ENCODE measurements at regions not wholly inside any gene's neighbourhood (a gene's known extent, or its start where the extent isn't known, plus 50 kb on each side); places are given as distances from the start of the nearest gene placed in this dataset.

GRCh38 chr5:43993634-43994351, 390.8 kb downstream of the NNT start:
- DNase-seq (ENCODE audit: low read depth): no peak
- no peak overlapping the region for H3K4me3 ChIP-seq (ENCODE audit: low read depth, low read length)
- TF ChIP-seq, protein P1, sequence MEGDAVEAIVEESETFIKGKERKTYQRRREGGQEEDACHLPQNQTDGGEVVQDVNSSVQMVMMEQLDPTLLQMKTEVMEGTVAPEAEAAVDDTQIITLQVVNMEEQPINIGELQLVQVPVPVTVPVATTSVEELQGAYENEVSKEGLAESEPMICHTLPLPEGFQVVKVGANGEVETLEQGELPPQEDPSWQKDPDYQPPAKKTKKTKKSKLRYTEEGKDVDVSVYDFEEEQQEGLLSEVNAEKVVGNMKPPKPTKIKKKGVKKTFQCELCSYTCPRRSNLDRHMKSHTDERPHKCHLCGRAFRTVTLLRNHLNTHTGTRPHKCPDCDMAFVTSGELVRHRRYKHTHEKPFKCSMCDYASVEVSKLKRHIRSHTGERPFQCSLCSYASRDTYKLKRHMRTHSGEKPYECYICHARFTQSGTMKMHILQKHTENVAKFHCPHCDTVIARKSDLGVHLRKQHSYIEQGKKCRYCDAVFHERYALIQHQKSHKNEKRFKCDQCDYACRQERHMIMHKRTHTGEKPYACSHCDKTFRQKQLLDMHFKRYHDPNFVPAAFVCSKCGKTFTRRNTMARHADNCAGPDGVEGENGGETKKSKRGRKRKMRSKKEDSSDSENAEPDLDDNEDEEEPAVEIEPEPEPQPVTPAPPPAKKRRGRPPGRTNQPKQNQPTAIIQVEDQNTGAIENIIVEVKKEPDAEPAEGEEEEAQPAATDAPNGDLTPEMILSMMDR (conservative IDR thresholded peaks at IDR 0.05; ENCODE audit: low read depth, low read length): no peak

- TF ChIP-seq, protein P1 (conservative IDR thresholded peaks at IDR 0.05; ENCODE audit: low read depth, low read length): no peak
- H3K4me3 ChIP-seq (ENCODE audit: low read depth, low read length): no peak overlapping the region
- DNase-seq (ENCODE audit: low read depth): no peak
These were observed 382.4 kb downstream of the NNT start for GRCh38 chr5:43985411-43985810.

DNA sequence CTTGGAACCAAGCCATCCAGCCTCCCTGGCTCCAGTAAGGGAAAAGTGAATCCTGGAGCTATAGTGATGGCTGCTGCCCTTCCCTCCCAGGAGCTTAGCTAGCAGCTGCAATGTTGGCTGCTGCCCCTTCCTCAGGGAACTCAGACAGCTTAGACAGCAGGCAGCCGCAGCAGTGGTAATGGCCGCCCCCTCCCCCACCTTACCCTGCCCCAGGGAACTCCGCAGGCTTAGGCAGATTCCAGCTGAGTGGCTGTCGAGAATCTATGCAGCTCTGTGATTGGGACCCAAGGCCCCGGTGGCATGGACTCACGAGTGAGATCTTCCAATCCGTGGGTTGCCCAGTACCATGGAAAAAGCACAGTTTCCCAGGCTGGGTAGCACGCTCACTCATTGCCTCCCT, 378.6 kb downstream of the NNT start:
- DNase-seq (ENCODE audit: low read depth): no peak
- TF ChIP-seq, protein P1 (conservative IDR thresholded peaks at IDR 0.05; ENCODE audit: low read depth, low read length): no peak

DNA sequence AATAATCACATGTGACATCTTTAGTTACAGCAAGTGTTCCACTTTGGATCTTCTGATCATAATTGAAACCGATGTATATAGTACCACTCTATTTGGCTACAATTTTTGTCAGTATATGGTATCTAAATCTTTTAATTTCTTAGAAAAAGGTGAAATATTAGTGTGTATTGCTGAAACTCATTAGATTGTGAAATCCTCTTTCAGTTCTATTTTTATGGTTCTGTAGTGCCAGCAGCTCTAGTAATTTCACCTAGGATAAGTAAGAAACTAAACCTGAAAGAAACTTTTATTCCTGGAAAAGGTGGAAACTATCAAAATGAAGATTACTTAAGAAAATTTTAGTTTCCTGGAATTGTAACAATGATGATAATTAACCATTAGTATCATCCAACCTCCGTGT, 370.9 kb downstream of the NNT start:
- no peak for DNase-seq (ENCODE audit: low read depth)
- TF ChIP-seq, protein P1 (conservative IDR thresholded peaks at IDR 0.05; ENCODE audit: low read depth, low read length): no peak
- no peak overlapping the region for H3K4me3 ChIP-seq (ENCODE audit: low read depth, low read length)

More for the DNA sequence above, 378.6 kb downstream of the NNT start:
- H3K4me3 ChIP-seq (ENCODE audit: low read depth, low read length): no peak overlapping the region

GRCh38 chr5:43973318-43973717, 370.3 kb downstream of the NNT start:
- TF ChIP-seq, protein P1 (conservative IDR thresholded peaks at IDR 0.05; ENCODE audit: low read depth, low read length): no peak
- H3K4me3 ChIP-seq (ENCODE audit: low read depth, low read length): no peak overlapping the region
- no peak for DNase-seq (ENCODE audit: low read depth)

DNA sequence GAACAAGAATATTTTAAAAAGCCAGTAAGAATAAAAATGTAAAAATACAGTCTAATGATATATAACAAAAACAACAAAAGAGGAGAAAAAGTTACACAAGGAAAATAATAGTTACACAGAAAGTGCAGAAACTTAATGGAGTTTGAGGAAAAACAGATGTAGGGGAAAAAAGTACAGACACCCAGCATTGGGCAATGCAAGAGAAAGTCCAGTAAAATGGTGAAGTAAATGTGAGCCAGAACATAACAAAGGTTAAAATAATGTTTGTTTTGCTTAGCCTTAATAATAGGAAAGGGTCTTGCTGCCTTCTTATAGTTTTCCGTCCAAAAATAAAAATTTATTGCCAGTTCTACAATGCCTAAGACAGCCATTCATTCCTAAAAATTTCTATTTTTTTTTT, 364.2 kb downstream of the NNT start:
- H3K4me3 ChIP-seq (ENCODE audit: low read depth, low read length): no peak overlapping the region
- TF ChIP-seq, protein P1 (conservative IDR thresholded peaks at IDR 0.05; ENCODE audit: low read depth, low read length): no peak
- DNase-seq (ENCODE audit: low read depth): no peak

GRCh38 chr5:43959144-43959543, 356.2 kb downstream of the NNT start:
- TF ChIP-seq, protein P1 (conservative IDR thresholded peaks at IDR 0.05; ENCODE audit: low read depth, low read length): no peak
- no peak for DNase-seq (ENCODE audit: low read depth)
- H3K4me3 ChIP-seq (ENCODE audit: low read depth, low read length): no peak overlapping the region
